ENCODE measurements at regions not wholly inside any gene's neighbourhood (a gene's known extent, or its start where the extent isn't known, plus 50 kb on each side); places are given as distances from the start of the nearest gene placed in this dataset.
"Not testable (repeated sequence)": the region's sequence is repeated elsewhere in the genome, so short reads cannot be mapped to it uniquely, and the experiment has no call there.

DNA sequence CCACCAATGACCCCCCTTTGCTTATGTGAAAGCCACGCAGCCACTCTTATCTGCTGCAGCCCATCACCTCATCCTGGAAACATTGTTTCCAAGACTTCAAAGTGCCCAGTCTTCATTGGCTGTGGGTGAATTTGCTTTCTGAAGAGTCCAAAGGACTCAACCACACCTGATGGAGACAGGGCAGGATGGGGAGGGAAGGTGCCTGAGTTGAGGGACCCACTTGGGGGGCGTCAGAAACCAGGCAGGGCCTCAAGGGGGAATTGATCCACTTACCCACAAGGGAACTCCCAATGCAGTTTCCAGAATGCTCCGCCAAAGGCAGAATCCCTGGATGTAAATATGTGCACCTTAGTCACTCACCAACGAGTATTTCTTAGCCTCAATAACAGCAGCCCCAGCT lies 147.9 kb upstream of the ATP2B2 start:
- Histone ChIP-seq H3K27me3 (ENCODE audit: control insufficient read depth, insufficient read depth, low read length) (no peaks in the 10 kb centered on the region), H3K4me3 (ENCODE audit: low read depth, low read length) (no peak overlapping the region)
- TF ChIP-seq, protein P1, sequence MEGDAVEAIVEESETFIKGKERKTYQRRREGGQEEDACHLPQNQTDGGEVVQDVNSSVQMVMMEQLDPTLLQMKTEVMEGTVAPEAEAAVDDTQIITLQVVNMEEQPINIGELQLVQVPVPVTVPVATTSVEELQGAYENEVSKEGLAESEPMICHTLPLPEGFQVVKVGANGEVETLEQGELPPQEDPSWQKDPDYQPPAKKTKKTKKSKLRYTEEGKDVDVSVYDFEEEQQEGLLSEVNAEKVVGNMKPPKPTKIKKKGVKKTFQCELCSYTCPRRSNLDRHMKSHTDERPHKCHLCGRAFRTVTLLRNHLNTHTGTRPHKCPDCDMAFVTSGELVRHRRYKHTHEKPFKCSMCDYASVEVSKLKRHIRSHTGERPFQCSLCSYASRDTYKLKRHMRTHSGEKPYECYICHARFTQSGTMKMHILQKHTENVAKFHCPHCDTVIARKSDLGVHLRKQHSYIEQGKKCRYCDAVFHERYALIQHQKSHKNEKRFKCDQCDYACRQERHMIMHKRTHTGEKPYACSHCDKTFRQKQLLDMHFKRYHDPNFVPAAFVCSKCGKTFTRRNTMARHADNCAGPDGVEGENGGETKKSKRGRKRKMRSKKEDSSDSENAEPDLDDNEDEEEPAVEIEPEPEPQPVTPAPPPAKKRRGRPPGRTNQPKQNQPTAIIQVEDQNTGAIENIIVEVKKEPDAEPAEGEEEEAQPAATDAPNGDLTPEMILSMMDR (IDR thresholded peaks at IDR 0.05; ENCODE audit: insufficient read depth, low read length, poor library complexity, severe bottlenecking): no peak

DNA sequence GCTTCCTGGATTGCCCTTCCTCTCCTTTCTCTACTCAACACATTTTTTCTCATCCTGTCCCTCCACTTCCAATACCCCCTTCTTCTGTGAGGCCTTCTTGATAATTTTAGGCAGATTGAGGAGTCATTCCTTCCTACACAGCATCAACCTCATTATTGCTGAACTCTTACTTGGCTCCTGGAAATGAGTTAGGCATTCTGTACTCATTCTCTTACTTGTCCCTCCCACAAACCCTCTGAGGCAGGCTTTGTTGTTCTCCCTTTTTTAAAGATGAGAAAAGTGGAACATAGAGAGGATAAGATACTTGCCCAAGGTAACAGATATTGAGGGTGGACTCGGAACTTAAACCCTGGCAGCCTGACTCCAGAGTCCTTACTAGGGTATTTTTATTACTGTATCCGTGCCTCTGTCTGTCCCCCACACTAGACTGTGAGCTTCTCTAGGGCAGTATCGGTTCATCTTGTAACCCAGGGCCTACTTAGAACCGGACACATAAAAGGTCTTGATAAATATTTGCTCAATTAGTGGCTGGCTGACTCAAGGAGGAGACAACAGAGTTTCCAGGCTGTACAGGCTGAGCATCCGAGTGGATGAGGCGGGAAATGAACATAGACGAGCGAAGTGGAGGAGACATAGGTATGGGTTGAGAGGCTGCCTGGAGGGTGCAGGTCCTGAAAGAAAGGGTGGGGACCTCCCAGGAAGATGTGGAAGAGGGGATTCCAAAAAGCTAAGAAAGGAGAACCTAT lies 148.7 kb upstream of the ATP2B2 start:
- Histone ChIP-seq H3K36me3 (ENCODE audit: control insufficient read depth, insufficient read depth, low read length) (no peaks in the 10 kb centered on the region), H3K4me3 (ENCODE audit: low read depth, low read length) (no peak overlapping the region), H3K27me3 (ENCODE audit: control insufficient read depth, insufficient read depth, low read length) (no peaks in the 10 kb centered on the region)
- no peak for DNase-seq (ENCODE audit: low read depth)
- TF ChIP-seq, protein P1 (IDR thresholded peaks at IDR 0.05; ENCODE audit: insufficient read depth, low read length, poor library complexity, severe bottlenecking): no peak

More for the DNA sequence above, 147.9 kb upstream of the ATP2B2 start:
- DNase-seq (ENCODE audit: low read depth): no peak
- no peaks in the 10 kb centered on the region for H3K36me3 ChIP-seq (ENCODE audit: control insufficient read depth, insufficient read depth, low read length)

DNA sequence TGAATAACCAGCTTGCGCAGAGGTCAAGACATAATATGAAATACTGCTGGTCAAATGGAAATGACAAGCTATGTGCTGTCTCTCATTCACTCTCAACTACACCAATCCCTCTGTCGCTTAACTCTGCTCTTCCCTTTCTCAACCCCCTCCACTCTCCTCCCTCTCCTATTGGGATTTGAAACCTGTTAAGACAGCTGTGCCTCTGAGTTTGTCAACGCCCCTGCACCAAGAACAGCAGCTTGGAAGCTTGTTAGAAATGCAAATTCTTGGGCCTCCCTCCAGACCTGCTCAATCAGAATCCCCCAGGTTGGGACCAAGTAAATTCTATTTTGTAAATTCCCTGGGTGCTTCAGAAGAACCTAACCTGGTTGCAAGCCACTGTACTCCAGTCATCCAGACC lies 149.7 kb upstream of the ATP2B2 start:
- no peak for DNase-seq (ENCODE audit: low read depth)
- no peaks in the 10 kb centered on the region for H3K27me3 ChIP-seq (ENCODE audit: control insufficient read depth, insufficient read depth, low read length)
- H3K36me3 ChIP-seq (ENCODE audit: control insufficient read depth, insufficient read depth, low read length): no peaks in the 10 kb centered on the region
- H3K4me3 ChIP-seq (ENCODE audit: low read depth, low read length): no peak overlapping the region
- TF ChIP-seq, protein P1 (IDR thresholded peaks at IDR 0.05; ENCODE audit: insufficient read depth, low read length, poor library complexity, severe bottlenecking): no peak

DNA sequence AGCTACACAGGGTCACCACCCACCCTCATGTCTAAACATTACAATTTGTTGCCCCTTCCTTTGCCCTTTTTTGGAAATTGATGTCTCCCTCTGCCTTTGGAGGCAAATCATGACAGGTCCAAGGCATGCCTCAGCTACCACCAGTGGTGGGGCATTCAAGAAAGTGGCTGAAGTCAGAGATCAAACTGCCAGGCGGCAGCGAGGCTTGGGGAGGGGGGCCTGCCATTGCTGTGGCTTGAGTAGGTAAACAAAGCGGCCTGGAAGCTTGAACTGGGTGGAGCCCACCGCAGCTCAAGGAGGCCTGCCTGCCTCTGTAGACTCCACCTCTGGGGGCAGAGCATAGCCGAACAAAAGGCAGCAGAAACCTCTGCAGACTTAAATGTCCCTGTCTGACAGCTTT lies 152.0 kb upstream of the ATP2B2 start:
- not testable (repeated sequence) for H3K4me3 ChIP-seq (ENCODE audit: low read depth, low read length); H3K36me3 ChIP-seq (ENCODE audit: control insufficient read depth, insufficient read depth, low read length); H3K27me3 ChIP-seq (ENCODE audit: control insufficient read depth, insufficient read depth, low read length); DNase-seq (ENCODE audit: low read depth)

DNA sequence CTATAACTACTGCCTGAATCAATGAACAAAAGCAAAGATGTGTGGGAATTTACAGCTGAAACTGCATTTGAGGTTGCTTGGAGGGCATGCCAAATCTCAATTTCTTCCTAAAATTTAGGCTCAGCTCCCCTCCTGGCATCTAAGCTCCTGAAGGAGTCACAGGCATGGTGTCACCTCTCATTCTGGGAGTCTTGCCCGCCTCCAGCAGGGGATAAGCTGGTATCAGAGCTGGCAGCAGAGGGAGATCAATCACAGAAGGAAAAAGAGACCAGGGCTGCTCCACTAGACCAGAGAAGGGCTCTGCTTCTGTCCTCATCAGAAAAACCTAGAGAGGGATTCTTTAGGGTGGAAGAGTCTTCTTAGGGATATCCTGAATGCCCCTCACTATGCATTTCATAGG lies 150.4 kb upstream of the SLC6A11 start:
- Histone ChIP-seq H3K4me3 (ENCODE audit: low read depth, low read length) (no peak overlapping the region), H3K36me3 (ENCODE audit: control insufficient read depth, insufficient read depth, low read length) (no peaks in the 10 kb centered on the region), H3K27me3 (ENCODE audit: control insufficient read depth, insufficient read depth, low read length) (no peaks in the 10 kb centered on the region)
- TF ChIP-seq, protein P1 (IDR thresholded peaks at IDR 0.05; ENCODE audit: insufficient read depth, low read length, poor library complexity, severe bottlenecking): no peak
- DNase-seq (ENCODE audit: low read depth): no peak

DNA sequence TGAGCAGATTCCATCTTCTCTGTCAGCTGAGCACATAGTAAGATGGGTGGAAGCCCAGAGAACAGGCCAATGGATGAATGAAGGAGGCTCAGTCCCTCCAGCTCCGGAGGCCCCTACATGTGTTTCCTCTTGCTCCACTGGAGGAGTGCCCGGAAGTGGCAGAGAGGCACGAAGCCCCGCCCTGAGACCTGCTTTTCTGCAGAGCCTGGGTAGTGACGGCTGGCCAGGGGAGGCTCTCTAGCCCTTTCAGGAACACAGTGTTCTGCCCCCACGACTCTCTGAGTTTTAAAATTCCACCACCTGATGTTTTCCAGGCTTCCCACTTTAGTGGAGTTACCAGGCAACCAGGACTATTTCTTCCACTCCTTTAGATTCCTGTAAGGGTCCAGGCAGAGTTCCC lies 149.4 kb upstream of the SLC6A11 start:
- TF ChIP-seq, protein P1 (IDR thresholded peaks at IDR 0.05; ENCODE audit: insufficient read depth, low read length, poor library complexity, severe bottlenecking): no peak
- no peaks in the 10 kb centered on the region for H3K36me3 ChIP-seq (ENCODE audit: control insufficient read depth, insufficient read depth, low read length)
- DNase-seq (ENCODE audit: low read depth): no peak
- H3K4me3 ChIP-seq (ENCODE audit: low read depth, low read length): no peak overlapping the region
- no peaks in the 10 kb centered on the region for H3K27me3 ChIP-seq (ENCODE audit: control insufficient read depth, insufficient read depth, low read length)
